Activated B cell treated with CpG ODN at 0.5 μM for 24 hours (primary cell): ENCODE measurements at regions not wholly inside any gene's neighbourhood (a gene's known extent, or its start where the extent isn't known, plus 50 kb on each side); places are given as distances from the start of the nearest gene placed in this dataset.

Experiments used
- ATAC-seq: fragments of 200-7000 bp; cut with Tn5 transposase; one replicate; pipeline ENCODE4 v1.10.0; 2021; ENCODE audit warnings: low read depth, mild to moderate bottlenecking, moderate library complexity
- CTCF ChIA-PET: fragments of 350-600 bp; sonication (Branson Sonifier 250); formaldehyde crosslinking; loops from one replicate; lab custom pipeline; 2021; ENCODE audit warnings: antibody characterized with exemption; lab: Charles Lee
- POLR2A ChIA-PET: fragments of 350-600 bp; sonication (Branson Sonifier 250); formaldehyde crosslinking; loops from one replicate; lab custom pipeline; 2021; ENCODE audit warnings: antibody characterized with exemption; lab: Charles Lee
- DNase-seq: peaks from one replicate; pipeline ENCODE4 v3.0.0; 2022
- H3K27ac Mint-ChIP-seq: one replicate; pipeline ENCODE4 v1.8.0; 2020; ENCODE audit warnings: mixed read lengths
- H3K27me3 Mint-ChIP-seq: one replicate; pipeline ENCODE4 v1.8.0; 2021; ENCODE audit warnings: mixed read lengths
- H3K36me3 Mint-ChIP-seq: one replicate; pipeline ENCODE4 v1.8.0; 2021; ENCODE audit warnings: low read depth, mixed read lengths
- H3K4me1 Mint-ChIP-seq: one replicate; pipeline ENCODE4 v1.8.0; 2021; ENCODE audit warnings: mixed read lengths
- H3K4me3 Mint-ChIP-seq: one replicate; pipeline ENCODE4 v1.8.0; 2020; ENCODE audit warnings: mild to moderate bottlenecking, mixed read lengths
- H3K9me3 Mint-ChIP-seq: one replicate; pipeline ENCODE4 v1.8.0; 2020; ENCODE audit warnings: mixed read lengths
- CTCF ChIP-seq: fragments of 200-600 bp; IDR thresholded peaks from one replicate; pipeline ENCODE4 v1.8.0; 2022; ENCODE audit warnings: antibody characterized with exemption, mild to moderate bottlenecking
- intact Hi-C: fragments of 100-400 bp; cut with micrococcal nuclease; formaldehyde crosslinking; loops from one replicate; pipeline ENCODE4 v1.15.1; 2024

- ATAC-seq (no peak), DNase-seq (no peak)
- Mint-ChIP-seq H3K4me3 (no peak overlapping the region), H3K27me3 (peaks cover 3% of the 10 kb centered on the region), H3K36me3 (no peaks in the 10 kb centered on the region), H3K9me3 (no peaks in the 10 kb centered on the region), H3K27ac (no peak overlapping the region), H3K4me1 (no peaks in the 10 kb centered on the region)
- intact Hi-C loops: no loop called here
- CTCF ChIA-PET: no interaction called here
- POLR2A ChIA-PET: no interaction called here
- no peak for TF ChIP-seq CTCF
Observed at GRCh38 chr2:180577567-180577966, 402.8 kb upstream of the UBE2E3 start.

- ChIA-PET CTCF (no interaction called here), POLR2A (no interaction called here)
- Mint-ChIP-seq H3K27me3 (no peaks in the 10 kb centered on the region), H3K4me3 (no peak overlapping the region), H3K4me1 (no peaks in the 10 kb centered on the region), H3K36me3 (no peaks in the 10 kb centered on the region), H3K27ac (no peak overlapping the region), H3K9me3 (no peaks in the 10 kb centered on the region)
- ATAC-seq (no peak), DNase-seq (no peak)
- intact Hi-C loops: no loop called here
- TF ChIP-seq CTCF: no peak
Observed at GRCh38 chr2:180573951-180574350, 406.5 kb upstream of the UBE2E3 start.

GRCh38 chr2:180572346-180572745 is 408.1 kb upstream of the UBE2E3 start:
- intact Hi-C loops: no loop called here
- no peaks in the 10 kb centered on the region for H3K4me1 Mint-ChIP-seq
- no peak for DNase-seq
- no peaks in the 10 kb centered on the region for H3K9me3 Mint-ChIP-seq
- ChIA-PET POLR2A (no interaction called here), CTCF (no interaction called here)
- H3K4me3 Mint-ChIP-seq: no peak overlapping the region
- ATAC-seq: no peak
- no peaks in the 10 kb centered on the region for H3K36me3 Mint-ChIP-seq
- no peaks in the 10 kb centered on the region for H3K27me3 Mint-ChIP-seq
- H3K27ac Mint-ChIP-seq: no peak overlapping the region
- TF ChIP-seq CTCF: no peak

GRCh38 chr2:180571559-180571958 is 408.8 kb upstream of the UBE2E3 start:
- TF ChIP-seq CTCF: no peak
- ChIA-PET CTCF (no interaction called here), POLR2A (no interaction called here)
- intact Hi-C loops: no loop called here
- Mint-ChIP-seq H3K27me3 (no peaks in the 10 kb centered on the region), H3K9me3 (no peaks in the 10 kb centered on the region), H3K4me1 (no peaks in the 10 kb centered on the region), H3K36me3 (no peaks in the 10 kb centered on the region), H3K4me3 (no peak overlapping the region), H3K27ac (no peak overlapping the region)
- ATAC-seq (no peak), DNase-seq (no peak)

GRCh38 chr2:180570864-180571263 is 409.5 kb upstream of the UBE2E3 start:
- Mint-ChIP-seq H3K27ac (no peak overlapping the region), H3K36me3 (no peaks in the 10 kb centered on the region), H3K4me1 (no peaks in the 10 kb centered on the region), H3K27me3 (no peaks in the 10 kb centered on the region), H3K4me3 (no peak overlapping the region), H3K9me3 (no peaks in the 10 kb centered on the region)
- no peak for DNase-seq
- POLR2A ChIA-PET: no interaction called here
- no peak for TF ChIP-seq CTCF
- intact Hi-C loops: no loop called here
- CTCF ChIA-PET: no interaction called here
- no peak for ATAC-seq
